ENCODE measurements at regions not wholly inside any gene's neighbourhood (a gene's known extent, or its start where the extent isn't known, plus 50 kb on each side); places are given as distances from the start of the nearest gene placed in this dataset.
A peak's percentile ranks its signal among the peaks of the same experiment; 100 is the strongest.

DNA sequence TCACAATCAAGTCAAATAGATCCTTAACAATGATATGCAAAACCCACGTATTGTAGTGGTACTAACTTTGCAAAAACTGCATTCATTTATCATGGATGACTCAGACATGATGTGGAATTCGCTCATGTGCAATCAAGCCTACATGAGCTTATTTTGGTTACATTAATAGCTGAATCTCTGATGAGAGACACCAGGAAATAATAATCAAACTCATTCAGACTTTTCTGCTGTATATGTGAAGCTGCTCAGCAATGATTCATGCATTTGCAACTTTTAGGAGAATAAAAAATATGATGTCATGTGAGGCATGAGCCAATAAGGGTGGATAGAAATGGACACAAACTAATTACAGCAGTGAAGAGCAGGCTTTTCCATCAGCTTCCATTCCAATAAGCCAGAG, 1075.8 kb upstream of the TMEM132C start:
- H3K36me3 Mint-ChIP-seq, result no peaks in the 10 kb centered on the region
- no peak overlapping the region for H3K4me3 Mint-ChIP-seq
- ATAC-seq (no peak), DNase-seq (ENCODE audit: low spot score in 2 of 2) (no peak)
- H3K9me3 Mint-ChIP-seq, result no peaks in the 10 kb centered on the region
- no peak overlapping the region for H3K27ac Mint-ChIP-seq
- no peaks in the 10 kb centered on the region for H3K4me1 Mint-ChIP-seq

GRCh38 chr12:127192391-127192790, 1074.6 kb upstream of the TMEM132C start:
- Mint-ChIP-seq H3K36me3 (no peaks in the 10 kb centered on the region), H3K4me3 (no peak overlapping the region), H3K9me3 (no peaks in the 10 kb centered on the region), H3K4me1 (no peaks in the 10 kb centered on the region), H3K27ac (no peak overlapping the region)
- no peak for DNase-seq (ENCODE audit: low spot score in 2 of 2)
- no peak for ATAC-seq

DNA sequence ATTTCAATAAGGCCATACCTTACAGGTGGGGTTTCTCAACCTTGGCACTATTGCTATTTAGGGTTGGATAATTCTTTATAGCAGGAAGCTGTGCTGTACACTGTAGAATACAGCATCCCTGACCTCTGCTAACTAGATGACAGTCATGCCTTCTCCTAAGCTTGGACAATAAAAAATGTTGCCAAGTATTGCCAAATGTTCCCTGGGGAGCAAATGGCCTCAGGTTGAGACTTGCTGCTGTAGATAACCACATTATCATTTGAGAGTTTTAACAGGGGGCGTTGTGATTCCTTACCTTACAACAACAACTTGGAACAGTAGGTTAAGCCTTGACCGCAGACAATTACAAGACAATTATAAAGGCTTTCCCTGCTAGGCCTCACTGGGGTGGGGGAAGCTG, 1073.6 kb upstream of the TMEM132C start:
- no peak overlapping the region for H3K4me3 Mint-ChIP-seq
- DNase-seq (ENCODE audit: low spot score in 2 of 2) (no peak), ATAC-seq (no peak)
- H3K36me3 Mint-ChIP-seq, result no peaks in the 10 kb centered on the region
- H3K27ac Mint-ChIP-seq, result no peak overlapping the region
- H3K4me1 Mint-ChIP-seq, result no peaks in the 10 kb centered on the region
- H3K9me3 Mint-ChIP-seq, result no peaks in the 10 kb centered on the region

- no peaks in the 10 kb centered on the region for H3K36me3 Mint-ChIP-seq
- no peaks in the 10 kb centered on the region for H3K9me3 Mint-ChIP-seq
- no peak overlapping the region for H3K4me3 Mint-ChIP-seq
- ATAC-seq (no peak), DNase-seq (ENCODE audit: low spot score in 2 of 2) (no peak)
- no peak overlapping the region for H3K27ac Mint-ChIP-seq
- no peaks in the 10 kb centered on the region for H3K4me1 Mint-ChIP-seq
Observed at GRCh38 chr12:127194176-127194575, 1072.8 kb upstream of the TMEM132C start.

- Mint-ChIP-seq H3K9me3 (no peaks in the 10 kb centered on the region), H3K4me1 (no peaks in the 10 kb centered on the region), H3K27ac (no peak overlapping the region), H3K4me3 (no peak overlapping the region), H3K36me3 (no peaks in the 10 kb centered on the region)
- ATAC-seq, result no peak
- no peak for DNase-seq (ENCODE audit: low spot score in 2 of 2)
Observed at GRCh38 chr12:127205781-127206555, 1061.0 kb upstream of the TMEM132C start.

DNA sequence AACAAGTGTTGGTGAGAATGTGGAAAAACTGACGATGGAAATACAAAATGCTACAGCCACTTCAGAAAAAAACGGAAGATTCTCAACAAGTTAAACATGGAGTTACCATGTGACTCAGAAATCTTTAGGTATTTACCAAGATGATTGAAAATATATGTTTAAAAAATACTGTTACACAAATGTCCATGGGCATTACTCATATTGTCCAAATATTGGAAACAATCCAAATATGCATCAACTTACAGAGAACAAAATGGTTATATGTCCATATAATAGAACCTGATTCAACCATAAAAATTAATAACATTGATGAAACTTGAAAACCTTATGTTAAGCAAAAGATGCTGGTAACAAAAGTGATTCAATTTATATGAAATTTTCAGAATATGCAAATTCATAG, 1057.7 kb upstream of the TMEM132C start:
- H3K4me1 Mint-ChIP-seq, result no peaks in the 10 kb centered on the region
- no peak overlapping the region for H3K27ac Mint-ChIP-seq
- no peak for ATAC-seq
- no peaks in the 10 kb centered on the region for H3K36me3 Mint-ChIP-seq
- no peak overlapping the region for H3K4me3 Mint-ChIP-seq
- DNase-seq (ENCODE audit: low spot score in 2 of 2), result no peak
- no peaks in the 10 kb centered on the region for H3K9me3 Mint-ChIP-seq

DNA sequence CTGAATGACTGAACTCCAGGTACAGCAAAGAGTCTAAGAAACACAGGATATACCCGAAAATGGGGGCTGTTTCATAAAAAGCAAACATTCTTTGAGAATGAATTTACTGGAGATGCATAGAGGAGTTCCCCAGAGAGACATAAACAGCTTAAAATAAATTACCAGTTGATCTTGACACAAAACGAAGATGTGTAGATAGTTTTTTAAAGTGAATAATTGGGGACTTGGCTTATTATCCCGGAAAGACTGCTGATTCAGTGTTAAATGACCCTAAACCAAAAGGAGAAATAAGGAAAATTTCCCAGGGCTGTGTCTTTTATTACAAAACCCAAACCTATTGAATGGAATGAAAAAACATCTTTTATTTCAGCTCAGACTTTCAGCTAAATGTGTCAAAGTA, 1052.8 kb upstream of the TMEM132C start:
- Mint-ChIP-seq H3K36me3 (no peaks in the 10 kb centered on the region), H3K4me3 (no peak overlapping the region), H3K9me3 (no peaks in the 10 kb centered on the region), H3K4me1 (no peaks in the 10 kb centered on the region), H3K27ac (no peak overlapping the region)
- no peak for DNase-seq (ENCODE audit: low spot score in 2 of 2)
- ATAC-seq, result no peak

DNA sequence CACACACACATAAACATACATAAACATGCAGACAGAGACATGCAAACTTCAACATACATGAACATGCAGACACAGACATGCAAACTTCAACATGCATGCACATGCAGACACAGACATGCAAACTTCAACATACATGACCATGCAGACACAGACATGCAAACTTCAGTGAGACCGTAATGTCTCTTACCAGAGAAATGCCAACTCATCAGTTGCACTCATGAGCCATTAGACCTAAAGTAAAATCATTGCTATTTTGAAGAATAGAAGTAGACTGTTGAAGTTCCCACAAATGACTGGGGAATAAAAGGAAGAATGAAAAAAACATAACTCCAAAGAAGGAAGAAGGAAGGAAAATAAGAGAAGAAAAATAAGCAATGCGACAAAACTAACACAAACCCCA, 1044.0 kb upstream of the TMEM132C start:
- no peaks in the 10 kb centered on the region for H3K9me3 Mint-ChIP-seq

DNA sequence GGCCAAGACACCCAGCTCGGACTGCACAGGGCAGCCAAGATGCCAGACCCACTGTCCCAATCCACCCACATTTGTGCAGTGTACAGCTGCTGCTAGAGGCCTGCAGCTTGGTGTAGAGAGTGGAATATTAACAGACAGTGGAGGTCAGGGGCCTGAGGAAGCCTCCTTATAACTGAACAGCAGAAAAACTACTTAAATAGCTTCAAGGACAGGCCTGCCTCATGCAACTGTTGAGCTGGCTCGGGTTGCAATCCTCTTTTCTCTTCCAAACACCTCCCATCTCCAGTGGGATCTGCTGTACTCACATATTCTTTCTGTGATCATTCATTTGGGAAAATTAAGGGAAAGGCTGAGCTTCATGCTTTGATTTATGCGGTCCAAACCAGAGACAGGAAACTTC, 1043.2 kb upstream of the TMEM132C start:
- Mint-ChIP-seq H3K9me3 (no peaks in the 10 kb centered on the region), H3K36me3 (no peaks in the 10 kb centered on the region), H3K4me1 (no peaks in the 10 kb centered on the region), H3K27ac (no peak overlapping the region), H3K4me3 (no peak overlapping the region)
- ATAC-seq, result no peak
- DNase-seq (ENCODE audit: low spot score in 2 of 2), result no peak

More for the DNA sequence above, 1044.0 kb upstream of the TMEM132C start:
- H3K4me1 Mint-ChIP-seq, result no peaks in the 10 kb centered on the region
- H3K36me3 Mint-ChIP-seq, result no peaks in the 10 kb centered on the region
- no peak overlapping the region for H3K4me3 Mint-ChIP-seq
- H3K27ac Mint-ChIP-seq, result no peak overlapping the region
- DNase-seq (ENCODE audit: low spot score in 2 of 2) (no peak), ATAC-seq (no peak)

- Mint-ChIP-seq H3K4me1 (no peaks in the 10 kb centered on the region), H3K36me3 (no peaks in the 10 kb centered on the region), H3K4me3 (no peak overlapping the region), H3K9me3 (no peaks in the 10 kb centered on the region), H3K27ac (no peak overlapping the region)
- no peak for DNase-seq (ENCODE audit: low spot score in 2 of 2)
- ATAC-seq, result peak; percentile 62
Observed at GRCh38 chr12:127230843-127231260, 1036.1 kb upstream of the TMEM132C start.

DNA sequence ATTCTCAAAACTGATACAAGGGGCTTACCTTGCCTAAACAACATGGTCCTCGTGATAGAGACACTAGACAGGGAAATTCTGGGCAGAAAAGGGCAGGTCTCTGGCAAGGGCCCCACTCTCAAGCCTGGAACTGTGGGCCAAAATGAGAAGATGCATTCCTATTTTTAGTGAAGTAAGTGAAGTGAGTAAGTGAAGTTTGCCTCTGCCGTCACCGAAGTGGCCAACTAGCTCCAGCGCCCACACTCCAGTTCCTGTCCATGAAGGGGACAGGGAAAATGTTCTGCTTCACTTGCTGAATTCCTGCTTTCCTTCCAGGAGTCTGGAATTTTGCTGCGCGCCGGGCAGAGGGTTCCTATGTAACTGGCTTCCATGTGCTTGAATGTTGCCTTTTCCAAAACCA, 1035.6 kb upstream of the TMEM132C start:
- Mint-ChIP-seq H3K4me1 (no peaks in the 10 kb centered on the region), H3K4me3 (no peak overlapping the region), H3K27ac (no peak overlapping the region), H3K36me3 (no peaks in the 10 kb centered on the region), H3K9me3 (no peaks in the 10 kb centered on the region)
- no peak for ATAC-seq
- no peak for DNase-seq (ENCODE audit: low spot score in 2 of 2)

DNA sequence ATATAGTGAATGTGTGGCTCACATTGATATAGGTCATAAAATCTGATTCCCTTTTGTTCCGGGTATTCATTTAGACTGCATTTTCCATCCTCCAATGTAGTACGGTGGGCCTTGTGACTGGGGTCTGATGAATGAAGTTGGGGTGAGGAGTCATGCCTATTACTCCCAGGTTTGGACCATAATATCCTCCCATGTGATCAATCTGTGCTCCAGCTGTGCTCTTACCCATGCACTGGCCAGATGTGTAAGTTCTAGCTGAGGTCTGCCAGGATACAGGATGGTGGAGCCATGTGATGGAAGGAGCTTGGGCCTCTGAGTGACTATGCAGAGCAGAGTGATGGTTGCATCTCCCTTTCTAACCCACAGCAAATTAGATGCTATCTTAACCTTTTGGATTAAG, 1034.0 kb upstream of the TMEM132C start:
- ATAC-seq, result no peak
- Mint-ChIP-seq H3K4me1 (no peaks in the 10 kb centered on the region), H3K36me3 (no peaks in the 10 kb centered on the region), H3K4me3 (no peak overlapping the region), H3K27ac (no peak overlapping the region), H3K9me3 (no peaks in the 10 kb centered on the region)
- no peak for DNase-seq (ENCODE audit: low spot score in 2 of 2)

GRCh38 chr12:127235761-127236160, 1031.2 kb upstream of the TMEM132C start:
- Mint-ChIP-seq H3K27ac (no peak overlapping the region), H3K36me3 (no peaks in the 10 kb centered on the region), H3K4me3 (no peak overlapping the region), H3K4me1 (no peaks in the 10 kb centered on the region), H3K9me3 (no peaks in the 10 kb centered on the region)
- DNase-seq (ENCODE audit: low spot score in 2 of 2), result no peak
- ATAC-seq, result no peak

DNA sequence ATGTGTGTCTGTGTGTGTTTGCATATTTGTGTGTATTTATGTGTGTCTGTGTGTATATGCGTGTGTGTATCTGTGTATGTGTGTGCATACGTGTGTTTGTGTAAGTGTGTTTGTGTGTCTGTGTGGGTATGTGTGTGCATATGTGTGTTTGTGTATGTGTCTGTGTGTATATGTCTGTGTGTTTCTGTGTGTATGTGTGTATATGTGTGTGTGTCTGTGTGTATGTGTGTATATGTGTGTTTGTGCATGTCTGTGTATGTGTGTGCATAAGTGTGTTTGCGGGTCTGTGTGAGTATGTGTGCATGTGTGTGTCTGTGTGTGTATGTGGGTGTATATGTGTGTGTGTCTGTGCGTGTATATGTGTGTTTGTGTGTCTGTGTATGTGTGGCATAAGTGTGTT, 1030.5 kb upstream of the TMEM132C start:
- Mint-ChIP-seq H3K27ac (no peak overlapping the region), H3K4me3 (no peak overlapping the region), H3K4me1 (no peaks in the 10 kb centered on the region), H3K9me3 (no peaks in the 10 kb centered on the region), H3K36me3 (no peaks in the 10 kb centered on the region)
- DNase-seq (ENCODE audit: low spot score in 2 of 2), result no peak
- no peak for ATAC-seq

DNA sequence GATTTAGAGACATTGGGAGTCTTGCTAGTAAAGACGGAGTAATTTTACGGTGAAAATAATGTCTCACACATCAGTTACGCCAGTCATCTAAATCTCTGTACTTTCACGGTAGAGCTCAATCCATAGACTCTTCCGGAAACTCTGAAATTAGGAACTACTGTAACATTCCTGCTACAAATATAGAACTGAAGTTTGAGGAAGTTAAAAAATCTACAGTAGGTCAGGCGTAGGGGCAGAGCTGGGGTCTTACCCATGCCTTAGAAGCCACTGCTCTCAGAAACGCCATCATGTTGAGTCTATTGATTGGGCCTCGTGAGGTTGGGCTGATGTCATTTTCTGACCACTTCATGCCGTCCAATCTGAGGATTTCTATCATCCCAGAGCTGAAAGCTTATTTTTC, 1029.8 kb upstream of the TMEM132C start:
- ATAC-seq (no peak), DNase-seq (ENCODE audit: low spot score in 2 of 2) (no peak)
- Mint-ChIP-seq H3K9me3 (no peaks in the 10 kb centered on the region), H3K27ac (no peak overlapping the region), H3K4me3 (no peak overlapping the region), H3K36me3 (no peaks in the 10 kb centered on the region), H3K4me1 (no peaks in the 10 kb centered on the region)

- H3K27ac Mint-ChIP-seq, result no peak overlapping the region
- no peak for ATAC-seq
- no peak overlapping the region for H3K4me3 Mint-ChIP-seq
- no peaks in the 10 kb centered on the region for H3K4me1 Mint-ChIP-seq
- DNase-seq (ENCODE audit: low spot score in 2 of 2), result no peak
- H3K36me3 Mint-ChIP-seq, result no peaks in the 10 kb centered on the region
- no peaks in the 10 kb centered on the region for H3K9me3 Mint-ChIP-seq
Observed at GRCh38 chr12:127238107-127238506, 1028.9 kb upstream of the TMEM132C start.

DNA sequence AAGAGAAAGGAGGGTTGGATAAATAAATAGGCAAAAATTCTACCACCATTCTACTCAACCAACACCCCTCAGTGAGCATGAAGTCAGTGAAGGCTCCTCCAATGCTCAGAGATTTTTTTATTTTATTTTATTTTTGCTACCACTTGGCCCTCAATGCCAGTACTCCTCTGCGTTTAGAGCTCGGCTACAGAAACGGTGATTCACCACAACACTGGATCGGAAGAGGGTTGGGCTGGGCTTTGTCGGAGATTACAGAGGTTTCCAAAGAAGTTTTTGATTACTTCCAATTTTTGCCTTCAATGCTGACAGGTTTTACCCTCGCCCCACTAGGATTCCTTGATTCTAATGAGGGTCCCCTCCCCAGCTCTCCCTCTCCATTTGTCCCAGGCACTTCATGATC, 1027.2 kb upstream of the TMEM132C start:
- Mint-ChIP-seq H3K27ac (no peak overlapping the region), H3K9me3 (no peaks in the 10 kb centered on the region), H3K4me3 (no peak overlapping the region), H3K36me3 (no peaks in the 10 kb centered on the region), H3K4me1 (no peaks in the 10 kb centered on the region)
- no peak for ATAC-seq
- DNase-seq (ENCODE audit: low spot score in 2 of 2), result no peak

All from stimulated activated effector memory CD8-positive, alpha-beta T cell treated with anti-CD3 and anti-CD28 coated beads, Interleukin-12 subunit alpha, Interleukin-12 subunit beta, amount 100 ng/mL, for 72 hours (primary cell).